Left colon (tissue), 2 donors: ENCODE measurements at regions not wholly inside any gene's neighbourhood (a gene's known extent, or its start where the extent isn't known, plus 50 kb on each side); places are given as distances from the start of the nearest gene placed in this dataset.

Experiments used
- ATAC-seq: fragments of 200-7000 bp; cut with Tn5 transposase; one replicate; pipeline ENCODE4 v1.9.1; 2020; ENCODE audit warnings: mild to moderate bottlenecking, moderate library complexity
- DNase-seq, 2 donors: peaks; one replicate each; pipeline ENCODE4 v3.0.0-alpha.2; 2020
- intact Hi-C, 2 donors: fragments of 100-400 bp; cut with DNase I in 1 of 2; cut with micrococcal nuclease in 1 of 2; formaldehyde crosslinking; loops; one replicate each; pipeline versions ENCODE4 v1.11.2 to v1.14.0; 2022; cut with DNase I, micrococcal nuclease
- donor health status: DM: no; HTN: no; CAD: no.
- donor health status: DM: yes; HTN: yes; CAD: no.

- intact Hi-C loops, result no loop called here
- DNase-seq (no peak), ATAC-seq (no peak)
Observed at GRCh38 chr10:28845009-28845682, 167.8 kb downstream of the BAMBI start.

- ATAC-seq (no peak), DNase-seq (no peak)
- intact Hi-C loops, result no loop called here
Observed at GRCh38 chr10:28849309-28849708, 172.0 kb downstream of the BAMBI start.

GRCh38 chr10:28849821-28850220 is 172.5 kb downstream of the BAMBI start:
- DNase-seq (no peak), ATAC-seq (no peak)
- intact Hi-C loops, result no loop called here

- DNase-seq (no peak), ATAC-seq (no peak)
- intact Hi-C loops, result no loop called here
Observed at GRCh38 chr10:28850784-28851183, 173.5 kb downstream of the BAMBI start.

GRCh38 chr10:28853195-28853594 is 175.9 kb downstream of the BAMBI start:
- DNase-seq (no peak), ATAC-seq (peak; percentile 36)
- intact Hi-C loops, result no loop called here

GRCh38 chr10:28857164-28857563 is 179.8 kb downstream of the BAMBI start:
- intact Hi-C loops, result no loop called here
- no peak for DNase-seq
- no peak for ATAC-seq

GRCh38 chr10:28858646-28859045 is 181.3 kb downstream of the BAMBI start:
- DNase-seq (no peak), ATAC-seq (no peak)
- intact Hi-C loops, result no loop called here

GRCh38 chr10:28859791-28860190 is 182.5 kb downstream of the BAMBI start:
- no peak for DNase-seq
- ATAC-seq, result no peak
- intact Hi-C loops, result no loop called here

GRCh38 chr10:28862219-28862618 is 184.9 kb downstream of the BAMBI start:
- DNase-seq, result no peak
- intact Hi-C loops, result no loop called here
- peak; percentile 88 for ATAC-seq

- intact Hi-C loops, result no loop called here
- ATAC-seq, result no peak
- DNase-seq, result no peak
Observed at GRCh38 chr10:28869606-28870201, 192.4 kb downstream of the BAMBI start.

- DNase-seq (no peak), ATAC-seq (no peak)
- intact Hi-C loops, result no loop called here
Observed at GRCh38 chr10:28871665-28872064, 194.3 kb downstream of the BAMBI start.

GRCh38 chr10:28872587-28873165 is 195.4 kb downstream of the BAMBI start:
- ATAC-seq, result no peak
- no peak for DNase-seq
- intact Hi-C loops, result no loop called here

GRCh38 chr10:28873540-28873939 is 196.2 kb downstream of the BAMBI start:
- DNase-seq, result peak; percentile 40 to 53
- intact Hi-C loops, result no loop called here
- peak; percentile 100 for ATAC-seq

GRCh38 chr10:28874210-28874609 is 196.9 kb downstream of the BAMBI start:
- ATAC-seq (no peak), DNase-seq (no peak)
- intact Hi-C loops, result no loop called here

- no peak for DNase-seq
- intact Hi-C loops, result no loop called here
- no peak for ATAC-seq
Observed at GRCh38 chr10:28875549-28876081, 198.3 kb downstream of the BAMBI start.

GRCh38 chr10:28878236-28878970 is 201.1 kb downstream of the BAMBI start:
- ATAC-seq, result no peak

GRCh38 chr10:28879246-28879645 is 201.9 kb downstream of the BAMBI start:
- intact Hi-C loops, result no loop called here
- DNase-seq (no peak), ATAC-seq (no peak)

More at GRCh38 chr10:28878236-28878970, 201.1 kb downstream of the BAMBI start:
- DNase-seq, result no peak
- intact Hi-C loops, result no loop called here

- DNase-seq (no peak), ATAC-seq (no peak)
- intact Hi-C loops, result no loop called here
Observed at GRCh38 chr10:28879875-28880682, 202.8 kb downstream of the BAMBI start.

- ATAC-seq, result no peak
- no peak for DNase-seq
- intact Hi-C loops, result no loop called here
Observed at GRCh38 chr10:28880683-28880950, 203.3 kb downstream of the BAMBI start.
